Spleen (tissue), 7 donors: ENCODE measurements at regions not wholly inside any gene's neighbourhood (a gene's known extent, or its start where the extent isn't known, plus 50 kb on each side); places are given as distances from the start of the nearest gene placed in this dataset.

Experiments
- CTCF ChIP-seq, 11 experiments: fragments of 200-600 bp in 7 of 11; fragments of 450-650 bp in 4 of 11; sonication (generic) in 4 of 11; IDR thresholded peaks in 8 of 11; conservative IDR thresholded peaks in 3 of 11; 1 replicate in 7 of 11; 2 replicates in 4 of 11; pipeline versions ENCODE4 v1.4.0 to v1.8.0; 2016 to 2021; ENCODE audit warnings: antibody characterized with exemption in 11 of 11, inconsistent platforms in 4 of 11, mild to moderate bottlenecking in 1 of 11
- POLR2A ChIP-seq, 3 donors: fragments of 450-650 bp; IDR thresholded peaks; one replicate each; pipeline ENCODE4 v1.5.1; 2017; ENCODE audit warnings: antibody characterized with exemption in 3 of 3, mild to moderate bottlenecking in 1 of 3
- donor health status: DM: no; HTN: no; CAD: no; lungs with moderate emphysema.
- donor health status: DM: no; HTN: no; CAD: no.
- donor health status: DM: no; HTN: no; CAD: no.

GRCh38 chr5:148915224-148915817 lies 88.9 kb downstream of the ADRB2 start:
- no peak for TF ChIP-seq CTCF (IDR thresholded peaks at IDR 0.05 in 8 of 11, conservative IDR thresholded peaks at IDR 0.05 in 3 of 11)
- TF ChIP-seq POLR2A (IDR thresholded peaks at IDR 0.05): no peak
